ENCODE measurements at regions not wholly inside any gene's neighbourhood (a gene's known extent, or its start where the extent isn't known, plus 50 kb on each side); places are given as distances from the start of the nearest gene placed in this dataset.

GRCh38 chr3:64464955-64465354, 222.8 kb downstream of the ADAMTS9 start:
- DNase-seq = no peak

GRCh38 chr3:64463981-64464380, 223.8 kb downstream of the ADAMTS9 start:
- DNase-seq = no peak

- peak; percentile 97 for DNase-seq
Measured at GRCh38 chr3:64462203-64462602, 225.6 kb downstream of the ADAMTS9 start.

GRCh38 chr3:64460877-64461276, 226.9 kb downstream of the ADAMTS9 start:
- peak; percentile 97 for DNase-seq

GRCh38 chr3:64460141-64460730, 227.6 kb downstream of the ADAMTS9 start:
- peak; percentile 33 for DNase-seq

GRCh38 chr3:64459711-64460110, 228.1 kb downstream of the ADAMTS9 start:
- peak; percentile 68 for DNase-seq

- DNase-seq = peak; percentile 32
Measured at GRCh38 chr3:64457811-64458210, 230.0 kb downstream of the ADAMTS9 start.

GRCh38 chr3:64456674-64457073, 231.1 kb downstream of the ADAMTS9 start:
- no peak for DNase-seq

GRCh38 chr3:64455351-64455750, 230.1 kb upstream of the PRICKLE2 start:
- no peak for DNase-seq

- no peak for DNase-seq
Measured at GRCh38 chr3:64454768-64455167, 229.5 kb upstream of the PRICKLE2 start.

- peak; percentile 86 for DNase-seq
Measured at GRCh38 chr3:64454179-64454578, 228.9 kb upstream of the PRICKLE2 start.

GRCh38 chr3:64451283-64452012, 226.2 kb upstream of the PRICKLE2 start:
- no peak for DNase-seq

- DNase-seq = no peak
Measured at GRCh38 chr3:64450396-64450956, 225.2 kb upstream of the PRICKLE2 start.

GRCh38 chr3:64449026-64449425, 223.8 kb upstream of the PRICKLE2 start:
- no peak for DNase-seq

GRCh38 chr3:64445944-64446300, 220.7 kb upstream of the PRICKLE2 start:
- no peak for DNase-seq

- peak; percentile 15 for DNase-seq
Measured at GRCh38 chr3:64445109-64445943, 220.1 kb upstream of the PRICKLE2 start.

GRCh38 chr3:64444490-64445108, 219.3 kb upstream of the PRICKLE2 start:
- no peak for DNase-seq

GRCh38 chr3:64443546-64444381, 218.5 kb upstream of the PRICKLE2 start:
- DNase-seq = peak; percentile 87

GRCh38 chr3:64441861-64442260, 216.6 kb upstream of the PRICKLE2 start:
- no peak for DNase-seq

- DNase-seq = peak; percentile 85
Measured at GRCh38 chr3:64440498-64440897, 215.2 kb upstream of the PRICKLE2 start.

GRCh38 chr3:64438812-64439211, 213.5 kb upstream of the PRICKLE2 start:
- DNase-seq = no peak

- DNase-seq = no peak
Measured at GRCh38 chr3:64438066-64438465, 212.8 kb upstream of the PRICKLE2 start.
